GM19372 (cell line): ENCODE measurements at regions not wholly inside any gene's neighbourhood (a gene's known extent, or its start where the extent isn't known, plus 50 kb on each side); places are given as distances from the start of the nearest gene placed in this dataset.
"Not testable (repeated sequence)": the region's sequence is repeated elsewhere in the genome, so short reads cannot be mapped to it uniquely, and the experiment has no call there.

ENCODE experiments used
- ATAC-seq: cut with Tn5 transposase; IDR thresholded peaks from one replicate; pipeline ENCODE4 v1.9.1; 2021; ENCODE audit warnings: mild to moderate bottlenecking, low read depth, moderate library complexity; ENCODE audit not compliant: unreplicated experiment

DNA sequence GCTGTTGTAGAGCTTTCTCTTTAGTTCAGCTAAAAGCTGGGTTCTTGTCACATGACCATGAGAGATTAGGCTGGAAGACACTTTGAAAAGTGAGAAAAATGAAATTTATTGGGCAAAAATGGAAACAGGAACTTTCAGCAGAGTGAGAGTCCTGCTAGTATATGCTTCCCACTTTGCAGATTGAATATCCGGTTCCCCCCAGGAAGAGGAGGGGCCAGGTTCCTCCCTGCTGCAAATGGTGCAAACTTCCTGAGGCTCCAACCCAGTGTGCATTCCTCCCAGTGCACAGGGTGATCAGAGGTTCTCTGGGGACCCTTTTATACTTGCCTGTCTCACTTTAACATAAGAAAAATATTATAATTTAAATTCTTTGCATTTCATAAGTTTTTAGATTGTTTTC lies 119.9 kb upstream of the SPIN4 start:
- no peak for ATAC-seq

DNA sequence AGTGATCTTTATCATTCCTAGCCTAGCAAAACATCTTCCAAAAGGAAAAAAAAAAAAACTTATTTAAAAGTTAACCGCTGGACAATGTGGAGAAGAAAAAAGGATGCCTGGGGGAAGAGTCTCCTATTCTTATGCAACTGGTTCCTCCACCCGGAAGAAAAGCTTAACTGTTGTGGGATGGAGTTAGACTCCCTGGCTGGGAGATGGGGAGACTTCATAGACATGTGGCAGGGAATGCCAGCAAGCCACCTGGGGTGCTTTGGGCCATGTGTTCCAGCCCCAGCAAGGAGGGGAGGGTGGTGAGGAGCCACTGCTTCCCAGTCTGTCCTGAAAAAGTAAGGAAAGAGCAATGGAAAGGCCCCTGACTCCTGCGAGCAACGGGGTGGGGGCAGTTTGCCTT lies 119.4 kb upstream of the SPIN4 start:
- no peak for ATAC-seq

DNA sequence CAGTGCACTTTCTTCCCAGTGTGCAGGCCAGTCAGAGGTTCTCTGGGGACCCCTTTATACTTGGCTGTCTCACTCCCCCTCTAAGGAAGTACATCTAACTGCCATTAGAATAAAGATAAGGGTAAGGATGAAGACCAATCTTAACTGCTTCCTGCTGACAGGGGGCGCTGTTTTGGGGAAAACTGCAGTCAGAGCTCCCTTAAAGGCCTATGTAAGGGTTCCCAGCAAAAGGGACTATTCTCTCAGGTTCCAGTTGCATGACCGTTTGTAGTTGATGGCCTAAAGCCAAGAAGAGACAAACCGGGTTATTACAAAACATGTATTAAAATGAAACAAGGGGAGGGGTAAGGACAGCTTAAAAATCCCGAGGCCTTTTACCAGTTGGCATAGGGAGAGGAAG lies 115.6 kb upstream of the SPIN4 start:
- ATAC-seq, result no peak

DNA sequence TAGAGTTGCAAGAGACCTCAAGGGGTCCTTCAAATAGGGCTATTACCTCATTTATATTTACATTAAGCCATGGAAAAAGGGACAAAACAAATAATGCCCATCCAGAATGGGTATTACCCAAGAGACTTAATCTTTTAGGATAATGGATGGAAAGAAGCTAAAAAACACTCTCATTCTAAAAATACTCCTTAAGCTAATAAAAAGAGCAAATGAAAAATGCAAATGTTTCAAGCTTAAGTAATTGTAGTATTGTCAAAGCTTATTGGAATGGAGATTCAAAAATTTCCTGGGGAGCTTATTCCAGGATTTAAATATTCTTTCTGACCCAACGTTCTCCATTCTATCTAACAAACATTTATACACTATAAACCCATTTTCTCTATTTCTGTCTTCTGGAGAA lies 107.8 kb upstream of the SPIN4 start:
- no peak for ATAC-seq

DNA sequence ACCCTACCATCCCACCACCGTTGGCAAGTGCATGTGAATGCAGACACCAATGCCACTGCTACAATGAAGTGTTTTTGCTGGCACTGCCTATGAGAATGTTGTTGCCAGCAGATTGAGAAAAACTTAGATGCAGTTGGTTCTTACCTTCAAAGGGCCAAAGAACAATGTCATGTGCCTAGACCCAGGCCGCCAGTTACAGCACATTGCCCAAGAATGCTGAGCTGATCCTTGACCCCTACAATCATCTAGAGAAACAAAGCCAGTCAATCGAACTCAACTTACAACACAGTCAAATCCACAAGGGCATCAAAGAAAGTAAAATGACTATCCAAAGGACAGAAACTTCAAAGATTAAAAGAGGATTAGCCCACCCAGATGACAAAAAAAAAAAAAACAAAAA lies 102.4 kb upstream of the SPIN4 start:
- ATAC-seq, result no peak

DNA sequence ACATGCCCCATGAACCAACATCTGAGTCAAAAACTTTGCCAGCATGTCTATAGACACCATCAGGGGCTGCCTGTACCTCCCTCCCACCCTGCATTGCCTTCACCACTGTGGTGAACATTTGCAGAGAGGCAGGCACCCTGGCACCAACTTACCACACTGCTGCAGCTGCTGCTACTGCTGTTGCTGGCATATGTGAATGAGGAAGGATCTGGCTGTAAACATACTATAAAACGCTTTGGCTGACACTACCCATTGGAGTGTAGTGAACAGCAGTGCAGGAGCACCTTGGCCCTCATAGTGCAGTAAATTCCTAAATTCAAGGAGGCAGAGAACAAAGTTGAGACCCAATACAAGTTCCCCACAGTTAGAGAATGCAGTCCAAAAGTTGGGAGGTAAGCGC lies 90.6 kb upstream of the SPIN4 start:
- ATAC-seq, result no peak

DNA sequence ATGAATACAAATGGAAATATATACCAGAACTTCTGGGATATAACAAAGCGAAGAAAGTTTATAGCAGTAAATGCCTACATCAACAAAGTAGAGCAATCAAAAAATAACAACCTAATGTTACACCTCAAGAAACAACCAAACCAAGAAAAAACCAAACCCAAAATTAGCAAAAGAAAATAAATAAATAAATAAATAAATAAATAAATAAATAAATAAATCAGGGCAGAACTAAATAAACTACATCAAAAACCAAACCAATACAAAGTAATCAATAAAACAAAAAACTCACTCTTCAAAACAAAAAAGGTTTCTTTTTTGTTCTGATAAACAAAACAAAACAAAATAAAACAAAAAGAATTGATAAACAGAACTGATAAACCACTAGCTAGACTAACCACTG lies 88.4 kb upstream of the SPIN4 start:
- ATAC-seq, result no peak

DNA sequence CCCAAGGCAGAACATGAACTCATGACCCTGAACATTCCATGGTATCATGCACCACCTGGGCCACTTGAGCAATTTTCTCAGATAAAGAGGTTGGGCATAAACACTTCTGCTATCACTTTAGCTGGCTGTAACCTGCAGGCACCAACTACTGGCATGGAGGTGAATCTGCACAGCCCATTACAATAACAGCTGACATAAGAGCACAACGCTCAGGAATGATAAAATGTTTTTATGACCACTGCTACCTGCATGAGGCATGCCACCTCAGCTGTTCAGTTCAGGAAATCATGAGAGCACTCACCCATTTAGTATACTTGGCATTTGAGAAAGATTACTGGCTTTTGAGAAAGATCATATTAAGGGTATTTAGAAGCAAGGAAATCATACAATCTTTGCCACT lies 85.7 kb upstream of the SPIN4 start:
- ATAC-seq, result no peak

DNA sequence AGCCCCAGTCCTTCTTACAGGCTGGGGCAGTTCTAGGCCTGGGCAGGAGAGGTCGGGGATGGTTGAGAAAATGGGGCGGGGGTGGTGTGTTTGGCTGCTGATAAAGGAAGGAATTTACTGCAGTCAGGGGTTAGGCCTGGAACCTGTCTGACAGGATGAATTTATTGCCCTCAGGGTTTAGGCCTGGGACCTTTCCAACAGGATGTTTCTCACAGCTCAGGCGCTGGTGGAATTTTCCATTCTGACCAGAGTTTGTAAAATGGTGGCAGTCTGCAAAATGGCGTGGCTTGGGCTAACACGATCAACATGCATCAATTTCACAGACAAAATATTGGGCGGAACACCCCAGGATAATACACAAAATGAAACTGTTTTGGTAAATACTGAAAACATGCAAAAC lies 83.5 kb upstream of the SPIN4 start:
- ATAC-seq, result no peak

DNA sequence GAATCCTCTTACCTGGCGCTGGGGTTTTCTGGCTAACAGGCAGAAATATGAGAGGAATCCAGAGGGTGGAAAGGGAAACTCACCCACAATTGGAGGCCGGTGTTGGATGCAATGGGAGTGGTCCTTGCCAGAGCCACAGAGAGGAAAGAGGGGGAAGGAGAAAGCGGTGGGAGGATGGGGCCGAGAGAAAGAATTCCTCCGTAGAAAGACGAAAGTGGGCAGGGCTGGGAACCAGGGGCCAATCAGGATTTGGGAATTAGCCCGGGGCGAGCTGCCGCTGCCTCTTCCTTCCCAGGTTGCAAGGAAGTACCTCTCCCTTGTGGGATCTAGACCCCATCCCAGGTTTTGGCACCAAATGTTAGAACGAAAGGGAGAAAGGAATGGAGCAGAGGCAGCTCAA lies 83.1 kb upstream of the SPIN4 start:
- no peak for ATAC-seq

DNA sequence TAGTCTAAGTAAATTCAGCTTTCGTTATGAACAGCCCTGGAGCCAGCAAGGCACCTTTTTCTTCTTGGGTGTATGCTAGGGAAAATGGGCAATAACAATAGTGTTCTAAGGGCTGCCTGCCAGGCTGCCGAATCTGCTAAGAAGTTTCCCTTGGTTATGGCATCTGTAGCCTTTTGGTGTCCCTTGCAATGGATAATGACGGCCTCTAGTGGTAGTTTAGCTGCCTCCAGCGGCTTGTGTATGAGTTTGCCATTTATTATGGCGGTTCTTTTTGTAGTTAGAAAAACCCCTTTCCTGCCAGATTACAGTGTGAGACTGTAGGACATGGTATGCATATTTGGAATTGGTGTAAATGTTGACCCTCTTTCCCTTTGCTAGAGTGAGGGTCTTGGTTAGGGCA lies 78.9 kb upstream of the SPIN4 start:
- no peak for ATAC-seq

DNA sequence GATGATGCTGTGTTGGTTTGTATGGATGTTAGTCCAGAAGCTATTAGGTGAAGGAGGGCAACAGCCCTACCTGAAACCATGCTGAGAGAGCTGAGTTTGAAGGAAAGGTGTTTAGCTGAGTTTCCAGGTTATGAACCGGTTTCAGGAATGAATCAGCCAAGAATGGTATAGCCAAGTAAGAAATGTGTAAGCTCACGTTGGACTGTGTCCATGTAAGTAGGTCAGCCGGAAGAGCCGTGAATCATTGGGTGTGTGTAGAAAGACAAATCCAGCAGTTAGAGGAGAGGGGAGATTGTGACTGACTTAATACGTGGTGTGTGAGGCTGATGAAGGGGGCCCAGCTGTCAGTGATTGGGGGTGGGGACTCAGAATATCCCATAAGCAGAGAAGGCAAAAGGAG lies 77.2 kb upstream of the SPIN4 start:
- no peak for ATAC-seq

DNA sequence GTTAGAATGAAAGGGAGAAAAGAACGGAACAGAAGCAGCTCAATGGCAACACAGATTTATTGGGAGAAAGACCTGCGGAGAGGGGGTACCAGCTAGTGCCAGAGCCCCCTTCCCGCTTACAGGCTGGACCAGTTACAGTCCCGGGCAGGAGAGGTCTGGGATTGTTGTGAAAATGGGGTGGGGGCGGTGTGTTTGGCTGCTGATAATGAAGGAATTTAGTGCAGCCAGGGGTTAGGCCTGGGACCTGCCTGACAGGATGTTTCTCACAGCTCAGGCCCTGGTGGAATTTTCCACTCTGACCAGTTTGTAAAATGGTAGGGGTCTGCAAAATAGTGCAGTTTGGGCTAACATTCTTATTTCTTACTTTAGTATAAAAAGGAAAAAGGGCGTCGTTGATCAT lies 75.4 kb upstream of the SPIN4 start:
- no peak for ATAC-seq

DNA sequence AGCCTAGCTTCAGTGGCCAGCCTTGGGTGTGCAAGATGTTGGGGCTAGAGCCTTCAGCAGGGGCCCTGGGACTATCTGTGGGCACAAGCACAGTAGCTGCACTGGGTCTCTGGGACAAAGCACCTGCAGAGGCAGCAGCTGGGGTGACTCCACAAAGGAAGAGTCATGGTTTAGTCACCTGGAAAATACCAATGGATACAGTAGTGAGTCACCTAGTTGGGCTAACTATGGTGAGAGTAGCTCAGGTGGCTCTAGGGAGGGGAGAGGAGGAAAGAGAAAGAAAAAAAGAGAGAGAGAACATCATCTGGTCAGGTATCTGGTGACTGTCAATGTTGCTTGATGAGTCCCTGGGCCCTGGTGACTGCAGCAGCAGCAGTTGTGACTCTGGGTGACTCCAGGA lies 72.9 kb upstream of the SPIN4 start:
- ATAC-seq, result no peak

DNA sequence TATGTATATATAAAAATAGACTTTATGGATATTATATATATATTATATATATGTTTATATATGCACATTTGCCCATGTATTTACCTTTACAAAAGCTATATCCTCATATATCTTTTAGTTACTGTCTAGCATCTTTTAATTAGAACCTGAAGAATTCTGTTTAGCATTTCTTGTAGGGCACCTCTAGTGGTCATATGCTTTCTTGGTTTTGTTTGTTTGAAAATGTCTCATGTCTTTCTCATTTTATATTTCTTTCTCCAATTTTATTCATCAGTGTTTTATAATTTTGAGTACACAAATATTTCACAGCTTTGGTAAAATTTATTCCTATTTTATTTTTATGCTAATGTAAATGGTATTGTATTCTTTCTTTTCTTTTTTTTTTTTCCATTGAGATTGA lies 70.3 kb upstream of the SPIN4 start:
- no peak for ATAC-seq

DNA sequence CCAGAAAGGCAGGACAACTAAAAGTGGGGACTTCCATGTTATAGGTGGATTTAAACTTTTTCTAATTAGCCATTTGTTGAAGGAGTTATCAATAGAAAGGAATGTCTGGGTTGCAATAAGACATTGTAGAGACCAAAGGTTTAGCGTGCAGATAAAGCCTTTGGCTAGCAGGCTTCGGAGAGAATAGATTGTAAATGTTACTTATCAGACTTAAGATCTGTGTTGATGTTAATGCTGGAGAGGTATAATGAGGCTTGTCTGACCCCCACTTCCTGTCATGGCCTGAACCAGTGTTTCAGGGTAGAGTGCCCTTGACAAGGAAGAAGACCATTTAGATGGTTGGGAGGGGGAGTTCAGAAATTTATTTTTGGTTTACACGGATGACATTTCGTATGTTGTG lies 67.1 kb upstream of the SPIN4 start:
- no peak for ATAC-seq

DNA sequence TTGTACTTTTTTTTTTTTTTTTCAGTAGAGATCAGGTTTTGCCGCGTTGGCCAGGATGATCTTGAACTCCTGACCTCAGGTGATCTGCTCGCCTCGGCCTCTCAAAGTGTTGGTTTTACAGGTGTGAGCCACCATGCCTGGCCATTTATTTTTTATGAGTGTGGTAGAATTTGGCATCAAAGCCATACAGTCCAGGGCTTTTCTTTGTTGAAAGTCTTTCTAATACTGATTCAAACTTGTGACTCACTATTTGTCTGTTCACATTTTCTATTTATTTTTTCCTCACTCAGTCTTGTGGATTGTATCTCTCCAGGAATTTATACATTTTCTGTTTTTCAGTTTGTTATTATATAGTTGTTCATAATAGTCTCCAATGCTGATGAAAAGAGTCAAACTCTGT lies 66.5 kb upstream of the SPIN4 start:
- no peak for ATAC-seq

DNA sequence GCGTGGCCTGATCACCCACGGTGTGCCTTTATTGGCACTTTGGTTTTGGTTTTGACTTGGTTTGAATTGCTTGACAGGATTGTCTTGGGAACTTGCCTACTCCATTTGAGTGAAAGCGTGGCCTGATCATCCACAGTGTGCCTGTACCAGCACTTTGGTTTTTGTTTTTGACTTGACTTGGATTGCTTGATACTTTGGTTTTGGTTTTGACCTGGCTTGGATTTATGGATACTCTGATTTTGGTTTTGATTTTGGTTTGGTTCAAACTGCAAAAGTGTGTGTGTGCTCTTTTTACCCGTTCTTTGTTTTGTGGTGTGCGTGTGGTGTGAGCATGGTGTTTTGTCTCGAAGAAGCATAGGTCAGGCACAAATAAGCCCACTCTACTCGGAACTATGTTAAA lies 58.8 kb upstream of the SPIN4 start:
- not testable (repeated sequence) for ATAC-seq

DNA sequence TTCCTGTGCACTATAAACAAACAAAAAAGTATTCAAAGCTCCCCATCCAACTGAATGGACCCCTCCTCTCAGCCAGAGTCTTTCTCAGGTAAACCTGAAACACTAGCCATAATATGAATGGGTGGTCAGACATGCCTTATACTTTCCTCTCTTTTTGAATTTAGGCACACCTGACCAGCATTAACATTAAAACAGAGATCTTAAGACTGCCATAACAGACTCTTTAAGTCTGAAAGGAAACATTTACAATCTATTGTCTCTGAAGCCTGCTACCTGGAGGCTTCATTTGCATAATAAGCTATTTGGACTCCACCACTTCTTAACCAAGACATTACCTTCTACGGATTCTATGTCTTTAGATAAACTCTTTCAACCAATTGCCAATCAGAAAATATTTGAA lies 56.9 kb upstream of the SPIN4 start:
- no peak for ATAC-seq

DNA sequence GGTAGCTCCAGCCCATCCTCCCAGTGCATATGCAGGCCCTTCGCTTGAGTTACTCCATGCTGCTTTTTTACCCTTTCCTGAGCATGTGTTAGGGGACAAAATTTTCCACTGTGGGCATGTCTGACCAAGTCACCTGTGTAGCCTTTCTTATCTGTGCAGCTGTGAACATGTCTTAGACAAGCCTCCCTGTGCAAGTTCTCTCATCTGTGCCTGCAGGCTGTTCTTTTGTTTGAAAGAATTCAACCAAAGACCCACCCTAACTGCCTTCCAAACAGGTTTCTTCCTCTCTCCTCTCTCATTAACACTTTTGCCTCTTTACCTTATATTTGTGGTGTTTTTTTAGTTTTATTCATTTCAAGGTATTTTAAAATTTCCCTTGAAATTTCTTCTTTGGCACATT lies 53.2 kb upstream of the SPIN4 start:
- no peak for ATAC-seq

DNA sequence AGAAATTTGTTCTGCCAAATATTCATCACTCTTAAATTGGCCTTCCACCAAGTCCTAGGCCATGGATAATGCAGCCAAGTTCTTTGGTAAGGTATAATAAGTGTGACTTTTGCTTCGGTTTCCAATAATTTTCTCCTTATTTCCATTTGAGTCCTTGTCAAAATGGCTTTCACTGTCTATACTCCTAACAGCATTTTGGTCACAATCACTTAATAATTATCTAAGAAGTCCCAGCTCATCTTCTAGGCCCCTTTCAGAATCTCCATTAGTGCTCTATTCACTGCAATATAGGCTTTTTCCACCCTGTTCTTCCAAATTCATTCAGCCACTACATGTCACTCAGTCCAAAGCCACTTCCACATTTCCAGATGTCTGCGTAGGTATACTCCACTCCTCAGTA lies 51.0 kb upstream of the SPIN4 start:
- no peak for ATAC-seq
